Fibroblast of lung (primary cell): ENCODE measurements at regions not wholly inside any gene's neighbourhood (a gene's known extent, or its start where the extent isn't known, plus 50 kb on each side); places are given as distances from the start of the nearest gene placed in this dataset.

Experiments used
- DNase-seq, 2 donors: peaks; one replicate each; pipeline versions ENCODE4 v3.0.0 to v3.0.0-alpha.2; 2010; ENCODE audit warnings: low read depth in 2 of 2
- H2AFZ ChIP-seq: 2 replicates; pipeline ENCODE4 v1.5.1; 2012; ENCODE audit warnings: low read length, control low read depth, inconsistent platforms
- H3K27ac ChIP-seq: 2 replicates; pipeline ENCODE4 v1.5.1; 2011; ENCODE audit warnings: low read length, control low read depth; ENCODE audit not compliant: insufficient read depth
- H3K27me3 ChIP-seq: 2 replicates; pipeline ENCODE4 v1.5.1; 2011; ENCODE audit warnings: mild to moderate bottlenecking, low read length; ENCODE audit not compliant: control insufficient read depth, insufficient read depth
- H3K36me3 ChIP-seq: 2 replicates; pipeline ENCODE4 v1.5.1; 2011; ENCODE audit warnings: low read length; ENCODE audit not compliant: control insufficient read depth, insufficient read depth
- H3K4me1 ChIP-seq: 2 replicates; pipeline ENCODE4 v1.5.1; 2011; ENCODE audit warnings: low read length; ENCODE audit not compliant: control insufficient read depth, insufficient read depth; ENCODE audit errors: extremely low read depth
- H3K4me2 ChIP-seq: 2 replicates; pipeline ENCODE4 v1.5.1; 2011; ENCODE audit warnings: low read length, control low read depth; ENCODE audit not compliant: insufficient read depth; ENCODE audit errors: extremely low read depth
- H3K4me3 ChIP-seq, 4 experiments: fragments of 200-600 bp in 1 of 4; sonication (generic) in 1 of 4; replicated peaks in 1 of 4; 2 replicates each; pipeline ENCODE4 v1.5.1; 2011 to 2016; ENCODE audit warnings: low read length in 4 of 4, low read depth in 3 of 4, mild to moderate bottlenecking in 3 of 4, control low read depth in 2 of 4, inconsistent platforms in 1 of 4, mixed read lengths in 1 of 4; ENCODE audit not compliant: insufficient read depth in 1 of 4; ENCODE audit errors: control extremely low read depth in 1 of 4
- H3K79me2 ChIP-seq: 2 replicates; pipeline ENCODE4 v1.5.1; 2012; ENCODE audit warnings: mild to moderate bottlenecking, low read length, inconsistent platforms; ENCODE audit not compliant: control insufficient read depth, insufficient read depth
- H3K9ac ChIP-seq: 2 replicates; pipeline ENCODE4 v1.5.1; 2011; ENCODE audit warnings: mild to moderate bottlenecking, low read length, control low read depth; ENCODE audit not compliant: insufficient read depth
- H3K9me3 ChIP-seq: 2 replicates; pipeline ENCODE4 v1.5.1; 2012; ENCODE audit warnings: low read depth, low read length; ENCODE audit not compliant: control insufficient read depth, insufficient read depth
- H4K20me1 ChIP-seq: 2 replicates; pipeline ENCODE4 v1.5.1; 2011; ENCODE audit warnings: low read length; ENCODE audit not compliant: control insufficient read depth, insufficient read depth; ENCODE audit errors: extremely low read depth
- CTCF ChIP-seq, 2 donors: IDR thresholded peaks in 1 of 2; conservative IDR thresholded peaks in 1 of 2; 1 replicate in 1 of 2; 2 replicates in 1 of 2; pipeline ENCODE4 v1.5.1; 2011 to 2012; ENCODE audit warnings: low read length in 2 of 2, control low read depth in 1 of 2, inconsistent platforms in 1 of 2, low read depth in 1 of 2, mild to moderate bottlenecking in 1 of 2
- EZH2 ChIP-seq: IDR thresholded peaks from 2 replicates; pipeline ENCODE4 v1.5.1; 2012; ENCODE audit warnings: low read length, control low read depth, mild to moderate bottlenecking; ENCODE audit errors: missing control alignments

GRCh38 chr2:71858071-71858470, 289.6 kb downstream of the CYP26B1 start:
- H3K4me1 ChIP-seq = no peaks in the 10 kb centered on the region
- H2AFZ ChIP-seq = no peak overlapping the region
- peaks cover 13% of the 10 kb centered on the region for H3K27me3 ChIP-seq
- TF ChIP-seq CTCF (conservative IDR thresholded peaks at IDR 0.05 in 1 of 2, IDR thresholded peaks at IDR 0.05 in 1 of 2; ENCODE audit: low read depth in 1 of 2, low read length in 2 of 2) (no peak), EZH2 (no peak)
- no peaks in the 10 kb centered on the region for H3K79me2 ChIP-seq
- no peak overlapping the region for H3K4me2 ChIP-seq
- DNase-seq = no peak
- H3K4me3 ChIP-seq = no peak overlapping the region
- H3K9ac ChIP-seq = no peak overlapping the region
- no peaks in the 10 kb centered on the region for H4K20me1 ChIP-seq
- H3K9me3 ChIP-seq = no peaks in the 10 kb centered on the region
- H3K27ac ChIP-seq = no peak overlapping the region
- H3K36me3 ChIP-seq = no peaks in the 10 kb centered on the region

GRCh38 chr2:71857636-71858035, 290.0 kb downstream of the CYP26B1 start:
- H3K79me2 ChIP-seq = no peaks in the 10 kb centered on the region
- no peak overlapping the region for H3K27ac ChIP-seq
- H4K20me1 ChIP-seq = no peaks in the 10 kb centered on the region
- H2AFZ ChIP-seq = no peak overlapping the region
- H3K9me3 ChIP-seq = no peaks in the 10 kb centered on the region
- no peaks in the 10 kb centered on the region for H3K4me1 ChIP-seq
- no peak overlapping the region for H3K4me2 ChIP-seq
- TF ChIP-seq EZH2 = no peak
- no peak for TF ChIP-seq CTCF (conservative IDR thresholded peaks at IDR 0.05 in 1 of 2, IDR thresholded peaks at IDR 0.05 in 1 of 2; ENCODE audit: low read depth in 1 of 2, low read length in 2 of 2)
- no peaks in the 10 kb centered on the region for H3K36me3 ChIP-seq
- H3K27me3 ChIP-seq = peaks cover 17% of the 10 kb centered on the region
- DNase-seq = no peak
- H3K9ac ChIP-seq = no peak overlapping the region
- H3K4me3 ChIP-seq = no peak overlapping the region

GRCh38 chr2:71856773-71857525, 290.7 kb downstream of the CYP26B1 start:
- Histone ChIP-seq H3K79me2 (no peaks in the 10 kb centered on the region), H2AFZ (no peak overlapping the region), H3K4me1 (no peaks in the 10 kb centered on the region), H3K9ac (no peak overlapping the region), H3K27ac (no peak overlapping the region), H3K4me3 (no peak overlapping the region), H3K4me2 (no peak overlapping the region), H4K20me1 (no peaks in the 10 kb centered on the region), H3K9me3 (no peaks in the 10 kb centered on the region), H3K27me3 (peaks cover 19% of the 10 kb centered on the region), H3K36me3 (no peaks in the 10 kb centered on the region)
- no peak for DNase-seq
- TF ChIP-seq CTCF (conservative IDR thresholded peaks at IDR 0.05 in 1 of 2, IDR thresholded peaks at IDR 0.05 in 1 of 2; ENCODE audit: low read depth in 1 of 2, low read length in 2 of 2) = no peak
